Epidermal melanocyte (primary cell): ENCODE measurements at regions not wholly inside any gene's neighbourhood (a gene's known extent, or its start where the extent isn't known, plus 50 kb on each side); places are given as distances from the start of the nearest gene placed in this dataset.

ENCODE experiments used
- DNase-seq: peaks from one replicate; pipeline ENCODE4 v3.0.0; 2011; ENCODE audit warnings: low spot score; ENCODE audit not compliant: insufficient read length

- no peak for DNase-seq
These were observed 195.4 kb downstream of the ANAPC10 start for GRCh38 chr4:144902614-144903013.

GRCh38 chr4:144903953-144904711, 193.9 kb downstream of the ANAPC10 start:
- DNase-seq, result no peak

GRCh38 chr4:144905286-144905685, 192.7 kb downstream of the ANAPC10 start:
- DNase-seq, result no peak

GRCh38 chr4:144906181-144906925, 191.6 kb downstream of the ANAPC10 start:
- DNase-seq, result no peak

GRCh38 chr4:144910723-144911122, 187.3 kb downstream of the ANAPC10 start:
- DNase-seq, result no peak
